AG04450 (cell line): ENCODE measurements at regions not wholly inside any gene's neighbourhood (a gene's known extent, or its start where the extent isn't known, plus 50 kb on each side); places are given as distances from the start of the nearest gene placed in this dataset.

Source experiments
- CTCF ChIA-PET: fragments of 300-600, 350-600 bp; formaldehyde crosslinking; extraction: SDS; loops from one replicate; lab custom pipeline; 2022; ENCODE audit warnings: antibody characterized with exemption, inconsistent platforms; lab: Charles Lee
- POLR2A ChIA-PET: fragments of 350-600 bp; formaldehyde crosslinking; extraction: SDS; loops from one replicate; lab custom pipeline; 2021; ENCODE audit warnings: antibody characterized with exemption, inconsistent platforms; lab: Yijun Ruan, JAX
- DNase-seq: peaks from one replicate; pipeline ENCODE4 v3.0.0-alpha.2; 2011; ENCODE audit warnings: low read depth, low spot score
- H3K27ac ChIP-seq: one replicate; pipeline ENCODE4 v1.5.1; 2012; ENCODE audit warnings: low read depth, low read length, control low read depth
- H3K27me3 ChIP-seq: one replicate; pipeline ENCODE4 v1.6.0; 2012; ENCODE audit warnings: low read length; ENCODE audit not compliant: control insufficient read depth, insufficient read depth
- H3K4me3 ChIP-seq: 2 replicates; pipeline ENCODE4 v1.5.1; 2011; ENCODE audit warnings: mild to moderate bottlenecking, low read depth, low read length, control low read depth
- H3K9me3 ChIP-seq: 2 replicates; pipeline ENCODE4 v1.5.1; 2012; ENCODE audit warnings: low read length; ENCODE audit not compliant: control insufficient read depth, insufficient read depth
- CTCF ChIP-seq: IDR thresholded peaks from 2 replicates; pipeline ENCODE4 v1.5.1; 2011; ENCODE audit warnings: low read depth, low read length, control low read depth, inconsistent platforms

GRCh38 chr3:159339131-159339530, 537.3 kb downstream of the MFSD1 start:
- H3K4me3 ChIP-seq = no peak overlapping the region
- H3K9me3 ChIP-seq = no peaks in the 10 kb centered on the region
- no peak overlapping the region for H3K27ac ChIP-seq
- ChIA-PET CTCF (no interaction called here), POLR2A (no interaction called here)
- TF ChIP-seq CTCF = no peak
- no peaks in the 10 kb centered on the region for H3K27me3 ChIP-seq
- no peak for DNase-seq

- H3K27me3 ChIP-seq = peaks cover 3% of the 10 kb centered on the region
- no peaks in the 10 kb centered on the region for H3K9me3 ChIP-seq
- no peak overlapping the region for H3K27ac ChIP-seq
- no peak for DNase-seq
- CTCF ChIA-PET = interaction anchor here (1.0 kb wide), 1 partner anchor 19 kb away, joined by 3 read pairs; no protein-coding TSS in a partner anchor
- no peak for TF ChIP-seq CTCF
- POLR2A ChIA-PET = no interaction called here
- H3K4me3 ChIP-seq = no peak overlapping the region
These were observed 539.1 kb downstream of the MFSD1 start for GRCh38 chr3:159340877-159341500.

- Histone ChIP-seq H3K4me3 (no peak overlapping the region), H3K9me3 (no peaks in the 10 kb centered on the region), H3K27me3 (peaks cover 3% of the 10 kb centered on the region), H3K27ac (no peak overlapping the region)
- TF ChIP-seq CTCF = no peak
- ChIA-PET CTCF (no interaction called here), POLR2A (no interaction called here)
- DNase-seq = no peak
These were observed 544.5 kb downstream of the MFSD1 start for GRCh38 chr3:159346271-159346903.

- ChIA-PET CTCF (no interaction called here), POLR2A (no interaction called here)
- TF ChIP-seq CTCF = no peak
These were observed 546.6 kb downstream of the MFSD1 start for GRCh38 chr3:159348431-159348830.

GRCh38 chr3:159356606-159357005, 554.8 kb downstream of the MFSD1 start:
- Histone ChIP-seq H3K9me3 (no peaks in the 10 kb centered on the region), H3K4me3 (no peak overlapping the region), H3K27ac (no peak overlapping the region), H3K27me3 (no peaks in the 10 kb centered on the region)
- CTCF ChIA-PET = no interaction called here
- no peak for DNase-seq
- TF ChIP-seq CTCF = no peak
- POLR2A ChIA-PET = no interaction called here

More at GRCh38 chr3:159348431-159348830, 546.6 kb downstream of the MFSD1 start:
- no peak overlapping the region for H3K4me3 ChIP-seq
- H3K27ac ChIP-seq = no peak overlapping the region
- no peaks in the 10 kb centered on the region for H3K9me3 ChIP-seq
- peaks cover 3% of the 10 kb centered on the region for H3K27me3 ChIP-seq
- no peak for DNase-seq
